Lung (tissue), 11 donors: ENCODE measurements at regions not wholly inside any gene's neighbourhood (a gene's known extent, or its start where the extent isn't known, plus 50 kb on each side); places are given as distances from the start of the nearest gene placed in this dataset.

ENCODE experiments used
- ATAC-seq: fragments of 200-7000 bp; cut with Tn5 transposase; one replicate; pipeline ENCODE4 v1.9.1; 2020; ENCODE audit warnings: moderate number of reproducible peaks; ENCODE audit not compliant: insufficient read depth, low FRiP score
- DNase-seq, 3 donors: peaks; one replicate each; pipeline ENCODE4 v3.0.0-alpha.2; 2013 to 2017
- H3K27ac ChIP-seq, 2 donors: one replicate each; pipeline ENCODE4 v1.5.1; 2013; ENCODE audit warnings: mild to moderate bottlenecking in 2 of 2, moderate library complexity in 2 of 2, control low read depth in 1 of 2, inconsistent platforms in 1 of 2, low read depth in 1 of 2, low read length in 1 of 2
- H3K27me3 ChIP-seq, 3 donors: one replicate each; pipeline ENCODE4 v1.5.1; 2013; ENCODE audit warnings: low read length in 2 of 3; ENCODE audit not compliant: control insufficient read depth in 3 of 3, insufficient read depth in 3 of 3
- H3K36me3 ChIP-seq, 4 donors: one replicate each; pipeline ENCODE4 v1.5.1; 2013; ENCODE audit warnings: low read length in 4 of 4, mild to moderate bottlenecking in 1 of 4, moderate library complexity in 1 of 4; ENCODE audit not compliant: control insufficient read depth in 4 of 4, insufficient read depth in 4 of 4
- H3K4me1 ChIP-seq, 5 donors: one replicate each; pipeline ENCODE4 v1.5.1; 2013; ENCODE audit warnings: low read length in 5 of 5, mild to moderate bottlenecking in 2 of 5, moderate library complexity in 1 of 5; ENCODE audit not compliant: control insufficient read depth in 5 of 5, insufficient read depth in 5 of 5
- H3K4me3 ChIP-seq: one replicate; pipeline ENCODE4 v1.5.1; 2013; ENCODE audit warnings: mild to moderate bottlenecking, control low read depth, moderate library complexity
- H3K9ac ChIP-seq, 2 donors: one replicate each; pipeline ENCODE4 v1.5.1; 2013; ENCODE audit warnings: low read length in 2 of 2, control low read depth in 1 of 2; ENCODE audit not compliant: insufficient read depth in 1 of 2
- H3K9me3 ChIP-seq, 4 donors: one replicate each; pipeline ENCODE4 v1.5.1; 2013; ENCODE audit warnings: low read length in 3 of 4, mild to moderate bottlenecking in 1 of 4, moderate library complexity in 1 of 4; ENCODE audit not compliant: control insufficient read depth in 4 of 4, insufficient read depth in 3 of 4
- CTCF ChIP-seq: IDR thresholded peaks from 2 replicates; pipeline ENCODE4 v1.5.1; 2012; ENCODE audit warnings: mild to moderate bottlenecking; ENCODE audit errors: control extremely low read depth, extremely low read depth
- WGBS, 2 donors: extraction: QIAGEN DNeasy Blood & Tissue Kit; methylation state at CpG; one replicate each; pipeline ENCODE4 v1.1.7; 2013; 5-methylcytosine and 5-hydroxymethylcytosine counted together
- donor health status: control.
- donor health status: control.
- donor health status: Bipolar disorder and iron deficiency.
- donor health status: healthy.
- donor health status: DM: yes; HTN: yes; CAD: no.

GRCh38 chr20:39188266-39188765, 226.2 kb downstream of the DHX35 start:
- DNase-seq (no peak), ATAC-seq (no peak)
- no peaks in the 10 kb centered on the region for H3K36me3 ChIP-seq
- H3K27me3 ChIP-seq = no peaks in the 10 kb centered on the region
- no peak overlapping the region for H3K27ac ChIP-seq
- no peaks in the 10 kb centered on the region for H3K4me1 ChIP-seq
- peaks cover 0 to 4% (median 2%) of the 10 kb centered on the region in 4 donors for H3K9me3 ChIP-seq
- H3K9ac ChIP-seq = no peak overlapping the region
- no peak overlapping the region for H3K4me3 ChIP-seq
- no peak for TF ChIP-seq CTCF

- no peak overlapping the region for H3K9ac ChIP-seq
- DNase-seq = no peak
- ATAC-seq = no peak
- peaks cover 0 to 4% (median 2%) of the 10 kb centered on the region in 4 donors for H3K9me3 ChIP-seq
- H3K27me3 ChIP-seq = no peaks in the 10 kb centered on the region
- no peak overlapping the region for H3K27ac ChIP-seq
- no peak for TF ChIP-seq CTCF
- no peak overlapping the region for H3K4me3 ChIP-seq
- H3K36me3 ChIP-seq = no peaks in the 10 kb centered on the region
- WGBS, 2 donors = 61 to 69% methylated on average over 2 of the region's 2 CpGs
- H3K4me1 ChIP-seq = no peaks in the 10 kb centered on the region
These were observed 219.3 kb downstream of the DHX35 start for GRCh38 chr20:39181490-39181889.

DNA sequence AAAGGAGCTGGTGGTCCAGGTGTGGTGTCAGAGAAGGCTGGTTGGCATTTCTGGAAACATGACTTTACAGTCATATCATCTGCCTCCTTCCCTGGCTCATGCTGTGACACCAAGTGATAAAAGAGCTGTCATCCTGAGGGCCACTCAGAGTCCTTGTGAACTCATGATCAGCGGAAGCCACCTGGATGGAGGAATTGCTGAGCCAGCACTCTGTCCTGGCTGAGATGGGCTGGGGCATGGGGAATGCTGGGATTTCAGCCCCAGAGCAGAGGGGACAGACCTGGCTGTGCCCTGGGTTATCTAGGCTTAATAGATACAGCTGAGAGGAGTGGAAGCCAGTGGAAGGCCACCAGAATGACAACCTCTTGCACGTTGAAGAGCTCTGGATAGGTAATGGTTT, 214.3 kb downstream of the DHX35 start:
- no peak for TF ChIP-seq CTCF
- 84 to 90% methylated on average over 2 of the region's 2 CpGs for WGBS, 2 donors
- Histone ChIP-seq H3K4me1 (no peaks in the 10 kb centered on the region), H3K9me3 (no peaks in the 10 kb centered on the region), H3K27me3 (no peaks in the 10 kb centered on the region), H3K9ac (no peak overlapping the region), H3K27ac (no peak overlapping the region), H3K4me3 (no peak overlapping the region), H3K36me3 (no peaks in the 10 kb centered on the region)
- no peak for ATAC-seq
- DNase-seq = no peak

GRCh38 chr20:39170896-39171463, 208.8 kb downstream of the DHX35 start:
- H3K9me3 ChIP-seq = peaks cover 0 to 2% (median 0%) of the 10 kb centered on the region in 4 donors
- no peak overlapping the region for H3K27ac ChIP-seq
- no peak overlapping the region for H3K4me3 ChIP-seq
- no peak for DNase-seq
- no peak overlapping the region for H3K9ac ChIP-seq
- WGBS, 2 donors = 81 to 88% methylated on average over 2 of the region's 2 CpGs
- no peaks in the 10 kb centered on the region for H3K4me1 ChIP-seq
- H3K27me3 ChIP-seq = no peaks in the 10 kb centered on the region
- ATAC-seq = no peak
- H3K36me3 ChIP-seq = no peaks in the 10 kb centered on the region
- TF ChIP-seq CTCF = no peak
